ENCODE measurements at regions not wholly inside any gene's neighbourhood (a gene's known extent, or its start where the extent isn't known, plus 50 kb on each side); places are given as distances from the start of the nearest gene placed in this dataset.

DNA sequence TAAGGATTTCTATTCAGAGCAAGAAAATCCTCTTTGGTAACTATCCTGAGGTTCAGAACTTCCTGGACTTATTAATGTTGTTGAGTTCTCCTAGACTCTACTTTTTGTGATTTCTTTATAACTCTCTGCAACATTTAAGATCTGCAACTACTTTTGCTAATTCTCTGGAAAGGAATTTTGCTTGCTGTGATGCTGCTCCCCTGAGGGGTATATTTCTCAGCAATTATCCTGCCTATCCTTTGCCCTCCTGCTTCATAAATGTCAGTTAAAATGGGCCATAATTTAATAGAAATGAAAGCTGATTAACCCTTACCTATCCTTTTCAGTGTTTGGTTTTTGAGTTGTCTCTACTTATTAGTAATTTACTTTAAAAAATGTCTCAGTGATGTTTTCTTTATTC lies 377.3 kb upstream of the LRRC3B start:
- Histone ChIP-seq H3K27ac (ENCODE audit: low read depth in 1 of 2, low read length in 2 of 2) (no peak overlapping the region), H3K36me3 (ENCODE audit: control insufficient read depth in 4 of 4, insufficient read depth in 3 of 4, low read depth in 1 of 4, low read length in 3 of 4) (no peaks in the 10 kb centered on the region), H3K9me3 (ENCODE audit: control insufficient read depth in 4 of 4, low read length in 3 of 4) (no peaks in the 10 kb centered on the region), H3K27me3 (ENCODE audit: control insufficient read depth in 4 of 4, insufficient read depth in 4 of 4, low read length in 3 of 4) (no peaks in the 10 kb centered on the region), H3K4me3 (ENCODE audit: low read depth in 1 of 3, low read length in 3 of 3) (no peak overlapping the region), H3K4me1 (ENCODE audit: control insufficient read depth in 4 of 4, insufficient read depth in 4 of 4, low read length in 3 of 4) (no peaks in the 10 kb centered on the region), H3K9ac (ENCODE audit: low read depth in 1 of 2, low read length in 2 of 2) (no peak overlapping the region)
- DNase-seq (ENCODE audit: low spot score), result no peak
- TF ChIP-seq FOXA2 (IDR thresholded peaks at IDR 0.05), result no peak
- TF ChIP-seq GABPA (IDR thresholded peaks at IDR 0.05 in 1 of 2, conservative IDR thresholded peaks at IDR 0.05 in 1 of 2), result no peak
- TF ChIP-seq, protein P1, sequence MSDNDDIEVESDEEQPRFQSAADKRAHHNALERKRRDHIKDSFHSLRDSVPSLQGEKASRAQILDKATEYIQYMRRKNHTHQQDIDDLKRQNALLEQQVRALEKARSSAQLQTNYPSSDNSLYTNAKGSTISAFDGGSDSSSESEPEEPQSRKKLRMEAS (IDR thresholded peaks at IDR 0.05), result no peak
- no peak for TF ChIP-seq YY1 (IDR thresholded peaks at IDR 0.05)
- no peak for TF ChIP-seq RAD21 (IDR thresholded peaks at IDR 0.05)
- TF ChIP-seq HNF4A (conservative IDR thresholded peaks at IDR 0.05), result no peak
- no peak for TF ChIP-seq NR2F2 (IDR thresholded peaks at IDR 0.05)
- TF ChIP-seq SP1 (IDR thresholded peaks at IDR 0.05), result no peak
- no peak for TF ChIP-seq EGR1 (IDR thresholded peaks at IDR 0.05; ENCODE audit: low read depth in 2 of 2)
- TF ChIP-seq FOXA1 (IDR thresholded peaks at IDR 0.05), result no peak
- TF ChIP-seq, protein P2, sequence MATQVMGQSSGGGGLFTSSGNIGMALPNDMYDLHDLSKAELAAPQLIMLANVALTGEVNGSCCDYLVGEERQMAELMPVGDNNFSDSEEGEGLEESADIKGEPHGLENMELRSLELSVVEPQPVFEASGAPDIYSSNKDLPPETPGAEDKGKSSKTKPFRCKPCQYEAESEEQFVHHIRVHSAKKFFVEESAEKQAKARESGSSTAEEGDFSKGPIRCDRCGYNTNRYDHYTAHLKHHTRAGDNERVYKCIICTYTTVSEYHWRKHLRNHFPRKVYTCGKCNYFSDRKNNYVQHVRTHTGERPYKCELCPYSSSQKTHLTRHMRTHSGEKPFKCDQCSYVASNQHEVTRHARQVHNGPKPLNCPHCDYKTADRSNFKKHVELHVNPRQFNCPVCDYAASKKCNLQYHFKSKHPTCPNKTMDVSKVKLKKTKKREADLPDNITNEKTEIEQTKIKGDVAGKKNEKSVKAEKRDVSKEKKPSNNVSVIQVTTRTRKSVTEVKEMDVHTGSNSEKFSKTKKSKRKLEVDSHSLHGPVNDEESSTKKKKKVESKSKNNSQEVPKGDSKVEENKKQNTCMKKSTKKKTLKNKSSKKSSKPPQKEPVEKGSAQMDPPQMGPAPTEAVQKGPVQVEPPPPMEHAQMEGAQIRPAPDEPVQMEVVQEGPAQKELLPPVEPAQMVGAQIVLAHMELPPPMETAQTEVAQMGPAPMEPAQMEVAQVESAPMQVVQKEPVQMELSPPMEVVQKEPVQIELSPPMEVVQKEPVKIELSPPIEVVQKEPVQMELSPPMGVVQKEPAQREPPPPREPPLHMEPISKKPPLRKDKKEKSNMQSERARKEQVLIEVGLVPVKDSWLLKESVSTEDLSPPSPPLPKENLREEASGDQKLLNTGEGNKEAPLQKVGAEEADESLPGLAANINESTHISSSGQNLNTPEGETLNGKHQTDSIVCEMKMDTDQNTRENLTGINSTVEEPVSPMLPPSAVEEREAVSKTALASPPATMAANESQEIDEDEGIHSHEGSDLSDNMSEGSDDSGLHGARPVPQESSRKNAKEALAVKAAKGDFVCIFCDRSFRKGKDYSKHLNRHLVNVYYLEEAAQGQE (IDR thresholded peaks at IDR 0.05), result no peak
- TF ChIP-seq, protein P3, sequence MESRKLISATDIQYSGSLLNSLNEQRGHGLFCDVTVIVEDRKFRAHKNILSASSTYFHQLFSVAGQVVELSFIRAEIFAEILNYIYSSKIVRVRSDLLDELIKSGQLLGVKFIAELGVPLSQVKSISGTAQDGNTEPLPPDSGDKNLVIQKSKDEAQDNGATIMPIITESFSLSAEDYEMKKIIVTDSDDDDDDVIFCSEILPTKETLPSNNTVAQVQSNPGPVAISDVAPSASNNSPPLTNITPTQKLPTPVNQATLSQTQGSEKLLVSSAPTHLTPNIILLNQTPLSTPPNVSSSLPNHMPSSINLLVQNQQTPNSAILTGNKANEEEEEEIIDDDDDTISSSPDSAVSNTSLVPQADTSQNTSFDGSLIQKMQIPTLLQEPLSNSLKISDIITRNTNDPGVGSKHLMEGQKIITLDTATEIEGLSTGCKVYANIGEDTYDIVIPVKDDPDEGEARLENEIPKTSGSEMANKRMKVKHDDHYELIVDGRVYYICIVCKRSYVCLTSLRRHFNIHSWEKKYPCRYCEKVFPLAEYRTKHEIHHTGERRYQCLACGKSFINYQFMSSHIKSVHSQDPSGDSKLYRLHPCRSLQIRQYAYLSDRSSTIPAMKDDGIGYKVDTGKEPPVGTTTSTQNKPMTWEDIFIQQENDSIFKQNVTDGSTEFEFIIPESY (IDR thresholded peaks at IDR 0.05), result no peak
- TF ChIP-seq, protein P4, sequence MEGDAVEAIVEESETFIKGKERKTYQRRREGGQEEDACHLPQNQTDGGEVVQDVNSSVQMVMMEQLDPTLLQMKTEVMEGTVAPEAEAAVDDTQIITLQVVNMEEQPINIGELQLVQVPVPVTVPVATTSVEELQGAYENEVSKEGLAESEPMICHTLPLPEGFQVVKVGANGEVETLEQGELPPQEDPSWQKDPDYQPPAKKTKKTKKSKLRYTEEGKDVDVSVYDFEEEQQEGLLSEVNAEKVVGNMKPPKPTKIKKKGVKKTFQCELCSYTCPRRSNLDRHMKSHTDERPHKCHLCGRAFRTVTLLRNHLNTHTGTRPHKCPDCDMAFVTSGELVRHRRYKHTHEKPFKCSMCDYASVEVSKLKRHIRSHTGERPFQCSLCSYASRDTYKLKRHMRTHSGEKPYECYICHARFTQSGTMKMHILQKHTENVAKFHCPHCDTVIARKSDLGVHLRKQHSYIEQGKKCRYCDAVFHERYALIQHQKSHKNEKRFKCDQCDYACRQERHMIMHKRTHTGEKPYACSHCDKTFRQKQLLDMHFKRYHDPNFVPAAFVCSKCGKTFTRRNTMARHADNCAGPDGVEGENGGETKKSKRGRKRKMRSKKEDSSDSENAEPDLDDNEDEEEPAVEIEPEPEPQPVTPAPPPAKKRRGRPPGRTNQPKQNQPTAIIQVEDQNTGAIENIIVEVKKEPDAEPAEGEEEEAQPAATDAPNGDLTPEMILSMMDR (IDR thresholded peaks at IDR 0.05; ENCODE audit: low read depth, low read length, missing input control), result no peak
- no peak for TF ChIP-seq TAF1 (conservative IDR thresholded peaks at IDR 0.05)
- TF ChIP-seq RXRA (IDR thresholded peaks at IDR 0.05), result no peak

DNA sequence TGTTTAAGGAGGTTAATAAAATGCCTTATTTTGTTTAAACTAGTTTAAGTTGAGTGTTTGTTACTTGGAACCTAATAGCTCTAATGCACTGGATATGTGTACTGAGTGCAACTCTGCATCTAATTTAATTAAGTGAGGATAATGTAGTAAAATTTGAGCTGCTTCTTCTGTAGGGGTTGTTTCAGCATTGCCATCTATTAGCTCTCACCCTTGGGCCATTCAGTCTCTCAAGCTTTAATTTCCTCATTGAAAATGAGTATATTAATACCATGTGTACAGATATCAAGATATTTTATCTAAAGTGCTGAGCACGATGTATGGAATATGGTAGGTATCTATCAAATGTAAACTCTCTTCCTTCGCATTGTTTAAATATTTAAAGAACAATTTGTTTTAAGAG lies 375.7 kb upstream of the LRRC3B start:
- TF ChIP-seq SP1 (IDR thresholded peaks at IDR 0.05) (no peak), GABPA (IDR thresholded peaks at IDR 0.05 in 1 of 2, conservative IDR thresholded peaks at IDR 0.05 in 1 of 2) (no peak)
- TF ChIP-seq, protein P1 (IDR thresholded peaks at IDR 0.05), result no peak
- TF ChIP-seq, protein P4 (IDR thresholded peaks at IDR 0.05; ENCODE audit: low read depth, low read length, missing input control), result no peak
- TF ChIP-seq, protein P3 (IDR thresholded peaks at IDR 0.05), result no peak
- H3K4me3 ChIP-seq (ENCODE audit: low read depth in 1 of 3, low read length in 3 of 3), result no peak overlapping the region
- no peaks in the 10 kb centered on the region for H3K4me1 ChIP-seq (ENCODE audit: control insufficient read depth in 4 of 4, insufficient read depth in 4 of 4, low read length in 3 of 4)
- no peaks in the 10 kb centered on the region for H3K36me3 ChIP-seq (ENCODE audit: control insufficient read depth in 4 of 4, insufficient read depth in 3 of 4, low read depth in 1 of 4, low read length in 3 of 4)
- no peaks in the 10 kb centered on the region for H3K27me3 ChIP-seq (ENCODE audit: control insufficient read depth in 4 of 4, insufficient read depth in 4 of 4, low read length in 3 of 4)
- 81% methylated on average over 2 of the region's 2 CpGs for WGBS
- H3K9me3 ChIP-seq (ENCODE audit: control insufficient read depth in 4 of 4, low read length in 3 of 4), result no peaks in the 10 kb centered on the region
- H3K9ac ChIP-seq (ENCODE audit: low read depth in 1 of 2, low read length in 2 of 2), result no peak overlapping the region
- DNase-seq (ENCODE audit: low spot score), result no peak
- no peak overlapping the region for H3K27ac ChIP-seq (ENCODE audit: low read depth in 1 of 2, low read length in 2 of 2)

Measured in liver (tissue), 8 donors.